ENCODE measurements at regions not wholly inside any gene's neighbourhood (a gene's known extent, or its start where the extent isn't known, plus 50 kb on each side); places are given as distances from the start of the nearest gene placed in this dataset.

GRCh38 chr6:128595544-128595943 lies 75.1 kb upstream of the PTPRK start:
- TF ChIP-seq, protein P1, sequence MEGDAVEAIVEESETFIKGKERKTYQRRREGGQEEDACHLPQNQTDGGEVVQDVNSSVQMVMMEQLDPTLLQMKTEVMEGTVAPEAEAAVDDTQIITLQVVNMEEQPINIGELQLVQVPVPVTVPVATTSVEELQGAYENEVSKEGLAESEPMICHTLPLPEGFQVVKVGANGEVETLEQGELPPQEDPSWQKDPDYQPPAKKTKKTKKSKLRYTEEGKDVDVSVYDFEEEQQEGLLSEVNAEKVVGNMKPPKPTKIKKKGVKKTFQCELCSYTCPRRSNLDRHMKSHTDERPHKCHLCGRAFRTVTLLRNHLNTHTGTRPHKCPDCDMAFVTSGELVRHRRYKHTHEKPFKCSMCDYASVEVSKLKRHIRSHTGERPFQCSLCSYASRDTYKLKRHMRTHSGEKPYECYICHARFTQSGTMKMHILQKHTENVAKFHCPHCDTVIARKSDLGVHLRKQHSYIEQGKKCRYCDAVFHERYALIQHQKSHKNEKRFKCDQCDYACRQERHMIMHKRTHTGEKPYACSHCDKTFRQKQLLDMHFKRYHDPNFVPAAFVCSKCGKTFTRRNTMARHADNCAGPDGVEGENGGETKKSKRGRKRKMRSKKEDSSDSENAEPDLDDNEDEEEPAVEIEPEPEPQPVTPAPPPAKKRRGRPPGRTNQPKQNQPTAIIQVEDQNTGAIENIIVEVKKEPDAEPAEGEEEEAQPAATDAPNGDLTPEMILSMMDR (IDR thresholded peaks at IDR 0.05) = no peak

- TF ChIP-seq, protein P1 (IDR thresholded peaks at IDR 0.05) = no peak
These were observed 65.7 kb upstream of the PTPRK start for GRCh38 chr6:128586095-128586494.

DNA sequence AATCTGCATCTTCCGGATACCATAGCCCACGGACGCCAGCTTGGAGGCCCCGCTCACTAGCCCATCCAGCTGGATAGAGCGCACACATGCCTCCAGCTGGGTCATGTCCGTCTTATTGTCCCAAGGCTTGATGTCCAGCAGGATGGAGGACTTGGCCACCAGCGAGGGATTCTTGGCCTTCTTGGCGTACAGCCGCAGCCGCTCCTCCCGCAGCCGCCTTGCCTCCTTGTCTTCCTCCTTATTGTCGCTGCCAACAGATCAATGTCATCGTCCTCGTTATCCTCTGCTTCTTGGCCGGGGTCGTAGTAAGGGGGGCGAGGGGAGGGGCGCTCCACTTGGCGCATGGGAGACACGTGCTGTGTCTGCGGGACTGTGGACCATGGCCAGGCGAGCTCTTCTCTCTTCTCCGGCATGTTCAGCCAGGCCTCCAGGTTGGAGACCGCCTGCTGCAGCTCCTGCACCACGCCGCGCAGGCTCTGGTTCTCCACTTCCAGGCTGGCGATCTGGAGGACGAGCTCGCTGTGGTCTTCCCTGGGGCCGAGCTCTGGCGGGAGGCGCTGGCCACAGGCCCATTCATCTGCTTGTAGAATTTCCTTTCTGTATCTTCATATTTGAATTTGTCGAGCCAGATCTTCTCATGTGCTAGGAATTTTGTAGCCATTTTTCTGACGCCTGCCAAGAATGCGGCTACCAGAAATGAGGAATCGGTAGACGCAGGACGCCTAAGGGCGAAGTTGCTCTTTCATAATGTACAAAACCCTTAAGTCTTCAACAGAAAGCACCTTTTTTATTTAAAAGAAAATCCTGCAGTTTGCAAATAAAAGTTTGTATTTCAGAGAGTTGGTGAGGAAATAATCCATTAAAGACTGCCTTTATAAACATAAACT lies 60.1 kb upstream of the PTPRK start:
- TF ChIP-seq, protein P1 (IDR thresholded peaks at IDR 0.05) = no peak

DNA sequence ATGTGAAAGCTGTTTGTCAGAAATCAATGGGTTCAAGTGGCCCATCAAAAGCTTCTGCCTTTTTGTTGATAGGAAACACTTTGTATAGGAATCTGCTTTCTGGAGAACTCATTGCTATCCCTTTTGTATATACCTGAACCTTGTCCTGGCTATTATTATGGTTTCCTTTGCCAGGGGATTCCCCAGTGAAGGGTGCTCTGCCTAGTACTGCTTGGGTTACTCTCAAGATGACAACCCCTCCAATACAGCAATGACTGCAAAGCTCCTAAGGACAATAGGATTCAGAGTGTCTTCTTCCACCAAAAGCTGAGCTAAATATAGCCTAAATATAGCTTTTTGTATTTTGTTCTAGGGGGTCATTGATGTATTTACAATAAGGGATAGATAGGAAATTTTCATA lies 54.0 kb upstream of the PTPRK start:
- TF ChIP-seq, protein P1 (IDR thresholded peaks at IDR 0.05) = no peak

DNA sequence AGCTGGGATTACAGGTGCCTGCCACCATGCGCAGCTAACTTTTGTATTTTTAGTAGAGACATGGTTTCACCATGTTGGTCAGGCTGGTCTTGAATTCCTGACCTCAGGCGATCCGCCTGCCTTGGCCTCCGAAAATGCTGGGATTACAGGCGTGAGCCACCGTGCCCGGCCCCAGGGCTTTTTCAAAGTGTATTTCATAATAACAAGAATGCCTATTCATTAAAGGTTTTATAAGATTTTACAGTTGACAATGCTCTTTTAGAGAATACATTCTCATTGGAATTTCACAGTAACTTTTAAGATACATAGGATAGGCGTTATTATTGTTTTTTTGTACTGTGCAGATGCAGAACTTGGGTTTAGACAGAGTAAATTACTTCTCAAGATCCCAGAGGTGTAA lies 52.6 kb upstream of the PTPRK start:
- TF ChIP-seq, protein P1 (IDR thresholded peaks at IDR 0.05) = no peak

DNA sequence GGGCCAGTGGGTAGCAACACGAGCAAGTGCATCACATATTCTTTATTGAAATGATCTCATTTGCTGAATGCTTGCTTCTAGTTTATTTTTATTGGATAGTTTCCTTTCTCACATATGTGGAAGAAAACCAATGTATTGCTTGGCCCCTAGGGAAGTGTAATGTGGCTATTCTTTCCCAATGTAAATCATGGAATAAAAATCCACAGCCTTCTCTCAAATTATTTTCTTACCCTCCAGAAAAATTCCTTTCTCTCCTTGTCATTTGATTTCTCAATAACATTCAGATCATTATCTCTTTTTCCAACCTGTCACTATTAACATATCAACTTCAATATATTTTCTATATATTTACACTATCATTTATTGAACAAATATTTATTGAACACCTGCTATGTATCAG lies 51.9 kb upstream of the PTPRK start:
- TF ChIP-seq, protein P1 (IDR thresholded peaks at IDR 0.05) = no peak

DNA sequence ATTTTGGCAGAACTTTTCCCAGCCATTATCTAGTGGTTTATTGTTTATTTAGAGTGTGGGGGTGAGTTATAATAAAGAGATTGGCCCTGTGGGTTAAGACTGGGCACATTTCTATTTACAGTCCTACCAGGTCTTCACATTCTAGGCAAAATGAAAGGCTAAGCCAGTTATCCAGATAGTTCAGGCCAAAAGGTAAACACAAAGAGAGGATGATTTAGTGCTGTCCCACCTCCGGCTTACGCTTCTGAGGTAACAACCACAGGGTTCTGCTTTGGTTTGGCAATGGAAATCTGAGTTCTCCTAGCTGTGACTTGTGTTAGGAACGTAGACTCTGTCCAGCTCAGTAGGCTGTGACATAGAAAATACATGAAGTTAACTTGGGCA lies 50.3 kb upstream of the PTPRK start:
- TF ChIP-seq, protein P1 (IDR thresholded peaks at IDR 0.05) = no peak

Measured in LNCAP (cell line).